Gastroesophageal sphincter (tissue), 3 donors: ENCODE measurements at regions not wholly inside any gene's neighbourhood (a gene's known extent, or its start where the extent isn't known, plus 50 kb on each side); places are given as distances from the start of the nearest gene placed in this dataset.

Source experiments
- CTCF ChIP-seq, 4 experiments: fragments of 200-600 bp in 2 of 4; fragments of 450-650 bp in 2 of 4; sonication (generic) in 1 of 4; IDR thresholded peaks; one replicate each; pipeline ENCODE4 v1.5.1; 2017 to 2019; ENCODE audit warnings: antibody characterized with exemption in 4 of 4, mild to moderate bottlenecking in 2 of 4, moderate library complexity in 2 of 4
- POLR2A ChIP-seq, 2 donors: fragments of 450-650 bp; IDR thresholded peaks; one replicate each; pipeline ENCODE4 v1.6.1; 2017; ENCODE audit warnings: antibody characterized with exemption in 2 of 2, mild to moderate bottlenecking in 2 of 2, moderate library complexity in 1 of 2
- POLR2AphosphoS5 ChIP-seq: sonication (generic); formaldehyde crosslinking; IDR thresholded peaks from one replicate; pipeline ENCODE4 v1.6.1; 2017; ENCODE audit warnings: antibody characterized with exemption

GRCh38 chr16:73883841-73884240, 412.8 kb upstream of the PSMD7 start:
- TF ChIP-seq CTCF (IDR thresholded peaks at IDR 0.05) (no peak), POLR2AphosphoS5 (no peak), POLR2A (IDR thresholded peaks at IDR 0.05) (no peak)
